ENCODE measurements at regions not wholly inside any gene's neighbourhood (a gene's known extent, or its start where the extent isn't known, plus 50 kb on each side); places are given as distances from the start of the nearest gene placed in this dataset.

- no peak for DNase-seq (ENCODE audit: low read depth)
Measured at GRCh38 chr1:163744301-163744887, 422.6 kb downstream of the NUF2 start.

DNA sequence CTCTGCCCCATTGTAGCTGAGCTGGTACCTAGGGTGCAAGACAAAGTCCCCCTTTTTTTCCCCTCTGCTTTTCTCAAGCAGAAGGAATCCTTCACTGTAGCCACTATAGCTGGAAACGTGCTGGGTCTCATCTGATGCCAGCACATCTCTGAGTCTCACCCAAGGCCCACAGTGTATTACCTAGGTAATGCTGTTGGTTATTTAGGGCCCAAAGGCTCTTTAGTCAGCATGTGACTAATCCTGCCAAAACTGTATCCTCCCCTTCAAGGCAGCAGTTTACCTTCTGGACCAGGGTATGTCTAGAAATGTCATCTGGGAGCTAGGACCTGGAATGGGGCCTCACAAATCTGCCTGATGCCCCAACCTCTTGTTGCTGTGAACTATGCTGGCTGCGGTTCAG lies 423.4 kb downstream of the NUF2 start:
- DNase-seq (ENCODE audit: low read depth), result no peak

- DNase-seq (ENCODE audit: low read depth), result no peak
Measured at GRCh38 chr1:163747261-163747660, 425.5 kb downstream of the NUF2 start.

- no peak for DNase-seq (ENCODE audit: low read depth)
Measured at GRCh38 chr1:163747855-163748254, 426.1 kb downstream of the NUF2 start.

DNA sequence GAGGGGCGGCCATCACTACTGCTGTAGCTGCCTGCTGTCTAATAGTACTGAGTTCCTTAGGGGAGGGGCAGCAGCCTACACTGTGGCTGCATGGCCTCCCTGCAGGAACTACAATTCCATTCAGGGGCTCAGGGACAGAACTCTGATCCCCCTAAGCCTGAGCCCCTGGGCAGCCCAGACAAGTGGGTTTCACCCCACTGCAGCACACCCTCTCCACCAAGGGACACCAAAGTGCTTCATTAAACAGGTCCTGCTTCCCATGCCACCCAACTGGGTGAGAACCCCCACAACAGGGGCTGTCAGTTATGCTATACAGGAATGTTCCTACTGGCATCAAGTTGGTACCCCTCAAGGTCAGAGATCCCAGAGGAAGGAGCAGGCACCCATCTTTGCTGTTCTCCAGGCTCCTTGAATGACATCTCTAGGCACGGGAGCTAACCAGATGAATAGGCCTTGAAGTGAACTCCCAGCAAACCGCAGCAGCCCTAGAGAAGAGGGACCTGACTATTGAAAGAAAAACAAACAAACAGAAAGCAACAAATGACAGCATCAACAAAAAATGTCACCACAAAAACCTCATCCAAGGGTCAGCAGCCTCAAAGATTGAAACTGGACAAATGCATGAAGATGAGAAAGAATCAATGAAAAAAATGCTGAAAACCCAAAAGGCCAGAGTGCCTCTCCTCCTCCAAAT lies 437.4 kb downstream of the NUF2 start:
- no peak for DNase-seq (ENCODE audit: low read depth)

- no peak for DNase-seq (ENCODE audit: low read depth)
Measured at GRCh38 chr1:163761898-163762297, 440.1 kb downstream of the NUF2 start.

GRCh38 chr1:163766257-163766918 lies 444.6 kb downstream of the NUF2 start:
- DNase-seq (ENCODE audit: low read depth), result no peak

DNA sequence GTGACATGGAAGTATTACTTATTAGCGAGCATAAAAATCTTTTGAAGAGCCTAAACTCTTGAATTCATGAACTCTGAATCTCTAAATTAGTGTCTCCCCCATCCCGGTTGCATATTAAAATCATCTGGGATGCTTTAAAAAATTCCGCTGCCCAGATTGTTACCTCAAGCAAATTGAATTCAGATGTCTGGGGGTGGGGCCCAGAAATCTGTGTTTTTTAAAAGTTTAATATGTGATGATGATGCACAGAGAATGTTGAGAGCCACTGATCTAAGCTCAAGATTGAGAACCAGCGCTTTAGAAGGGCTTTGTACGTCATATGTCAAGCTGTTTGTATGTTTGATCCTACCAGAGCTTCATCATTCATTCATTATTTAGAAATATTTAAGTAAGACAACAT lies 446.8 kb downstream of the NUF2 start:
- no peak for DNase-seq (ENCODE audit: low read depth)

DNA sequence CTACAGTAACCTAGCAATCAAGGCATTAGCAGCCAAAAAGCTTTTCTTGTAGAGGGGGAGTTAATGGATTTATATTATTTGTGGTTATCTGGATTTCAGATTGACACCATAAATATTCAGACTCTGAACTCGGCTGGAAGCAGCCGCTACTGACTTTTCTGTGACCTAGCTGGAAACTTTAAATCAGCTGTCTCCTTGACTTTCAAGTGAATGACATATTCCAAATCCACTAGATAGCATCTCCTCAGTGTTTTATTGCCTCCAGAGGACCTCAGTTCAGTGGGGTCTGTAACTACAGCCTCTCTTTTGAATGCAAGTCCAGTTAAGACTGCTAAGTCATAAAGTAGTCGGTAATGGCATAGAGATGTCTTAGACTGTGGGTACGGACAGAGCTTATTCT lies 448.5 kb downstream of the NUF2 start:
- DNase-seq (ENCODE audit: low read depth), result no peak

DNA sequence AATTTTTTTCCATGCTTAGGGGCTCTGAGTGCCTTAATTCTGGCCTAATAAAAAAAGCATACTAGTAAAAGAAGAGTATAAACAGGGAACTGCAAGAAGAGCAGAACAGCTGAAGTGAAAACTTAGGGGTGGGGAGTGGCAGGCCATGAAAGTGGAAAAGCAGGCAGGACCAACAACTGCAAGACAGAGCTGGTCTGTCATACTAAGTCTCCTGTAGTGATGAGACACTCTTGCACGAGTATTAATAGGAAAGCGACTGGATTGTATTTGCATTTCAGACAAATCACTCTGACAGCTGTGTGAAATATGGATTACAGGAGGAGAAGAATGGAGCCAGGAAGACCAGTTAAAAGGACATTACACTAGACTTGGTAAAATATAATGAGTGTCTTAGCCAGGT lies 449.9 kb downstream of the NUF2 start:
- DNase-seq (ENCODE audit: low read depth), result no peak

DNA sequence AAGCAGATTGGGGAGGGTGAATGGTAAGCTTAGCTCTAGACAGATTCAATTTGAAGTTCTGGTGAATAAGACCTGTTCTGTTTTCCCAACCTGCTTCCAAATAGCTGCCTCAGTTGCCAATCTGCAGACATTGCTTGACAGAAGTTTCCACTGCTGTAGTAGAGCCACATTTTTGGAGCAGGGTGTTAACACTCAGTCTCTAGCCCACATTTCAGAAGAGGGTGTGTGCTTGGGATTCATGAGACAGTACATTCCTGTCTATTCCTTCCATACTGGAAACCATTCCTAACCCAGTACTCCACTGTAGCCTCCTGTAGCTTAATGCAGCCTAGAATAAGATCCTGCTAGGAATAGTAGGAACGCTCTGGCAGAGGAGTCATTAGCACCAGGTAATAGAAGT lies 450.5 kb downstream of the NUF2 start:
- DNase-seq (ENCODE audit: low read depth), result no peak

- no peak for DNase-seq (ENCODE audit: low read depth)
Measured at GRCh38 chr1:163773396-163773795, 451.6 kb downstream of the NUF2 start.

DNA sequence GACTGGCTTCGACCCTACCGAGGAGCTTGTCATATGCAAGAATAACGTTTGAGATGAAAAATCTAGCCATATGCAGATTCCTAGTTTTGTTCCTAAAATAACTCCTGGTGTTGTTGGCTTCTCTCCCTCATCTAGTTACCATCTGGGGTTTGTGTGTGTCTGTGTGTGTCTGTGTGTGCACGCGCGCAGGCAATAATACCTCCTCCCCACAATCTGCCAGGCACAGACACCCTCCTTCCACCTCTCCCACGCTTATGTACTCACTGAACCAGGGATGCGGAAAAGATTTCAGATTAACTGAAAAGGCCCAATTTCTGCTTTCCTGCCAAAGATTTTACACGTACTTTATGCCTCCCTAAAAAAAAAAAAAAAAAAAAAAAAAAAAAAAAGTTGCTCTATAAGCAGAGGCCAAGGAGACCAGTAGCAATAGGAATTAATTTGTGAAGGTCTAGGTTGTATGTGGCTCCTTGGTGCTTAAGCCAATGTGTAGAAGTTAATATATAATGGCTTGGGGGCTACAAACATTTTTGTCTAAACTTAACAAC lies 452.7 kb downstream of the NUF2 start:
- DNase-seq (ENCODE audit: low read depth), result no peak

DNA sequence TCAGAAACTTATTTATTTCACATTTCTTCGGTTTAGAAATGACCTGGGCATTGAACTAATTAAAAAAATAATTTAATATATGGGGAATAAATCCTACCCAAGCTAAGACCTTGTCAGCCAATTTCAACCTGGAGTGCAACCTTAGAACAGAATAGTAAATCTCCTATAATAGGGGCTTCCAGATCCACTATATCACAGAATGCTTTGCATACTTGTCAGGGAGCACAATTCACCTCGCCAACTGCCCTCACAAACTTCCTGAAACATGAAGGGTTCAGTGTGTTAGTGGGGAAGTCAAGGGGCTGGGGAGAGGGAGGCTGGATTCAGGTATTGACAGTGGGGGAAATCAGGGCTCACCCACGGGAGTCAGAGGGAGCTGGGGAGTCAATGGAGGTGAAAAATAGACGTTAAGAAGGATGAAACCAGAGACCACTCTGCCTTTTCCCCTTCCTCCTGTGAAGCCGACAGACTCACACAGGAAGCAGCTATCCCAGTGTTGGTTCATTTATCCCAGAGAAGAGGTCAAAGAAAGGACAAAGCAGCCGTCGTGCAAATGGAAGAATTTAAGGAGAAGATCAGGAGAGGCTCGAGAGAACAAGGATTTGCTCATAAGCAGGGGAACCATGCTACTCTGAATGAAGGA lies 453.3 kb downstream of the NUF2 start:
- no peak for DNase-seq (ENCODE audit: low read depth)

DNA sequence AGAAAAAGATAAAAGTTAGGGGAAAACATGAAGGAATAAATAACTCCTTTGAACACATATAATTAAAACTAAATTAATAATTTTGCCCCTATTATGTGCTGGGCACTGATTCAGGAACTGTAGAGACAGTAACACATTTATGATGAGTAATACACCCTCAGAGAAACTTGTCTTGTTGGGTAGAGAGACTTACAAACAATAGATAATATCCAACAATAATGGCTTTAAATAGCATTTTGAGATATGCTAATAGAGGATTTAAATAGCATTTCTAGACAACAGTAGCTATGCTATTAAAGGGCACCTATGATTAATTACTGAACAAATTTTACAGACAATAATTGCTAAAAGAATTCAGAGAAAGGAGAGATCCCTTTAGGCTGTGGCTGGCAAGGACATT lies 455.5 kb downstream of the NUF2 start:
- no peak for DNase-seq (ENCODE audit: low read depth)

- no peak for DNase-seq (ENCODE audit: low read depth)
Measured at GRCh38 chr1:163781146-163781545, 459.4 kb downstream of the NUF2 start.

GRCh38 chr1:163785868-163786405 lies 464.2 kb downstream of the NUF2 start:
- no peak for DNase-seq (ENCODE audit: low read depth)

- DNase-seq (ENCODE audit: low read depth), result no peak
Measured at GRCh38 chr1:163789911-163790310, 468.2 kb downstream of the NUF2 start.

DNA sequence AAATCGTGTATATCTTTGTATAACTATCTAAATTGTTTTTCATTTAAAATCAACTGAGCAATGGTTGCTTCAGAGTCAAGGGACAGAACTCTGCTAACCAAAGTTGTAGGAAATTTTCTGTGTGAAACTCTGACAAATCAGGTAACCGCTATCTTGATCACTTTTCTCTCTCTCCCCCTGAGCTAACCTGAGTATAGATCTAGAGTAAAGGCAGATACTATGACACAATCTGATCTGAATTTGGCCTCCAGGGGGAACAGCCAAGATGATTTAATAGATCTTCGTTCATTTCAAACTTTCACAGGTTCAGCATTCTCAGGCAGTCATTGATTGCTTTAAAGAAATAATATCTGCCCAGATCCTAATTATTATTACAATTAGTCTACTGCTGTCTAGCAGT lies 472.8 kb downstream of the NUF2 start:
- DNase-seq (ENCODE audit: low read depth), result no peak

- DNase-seq (ENCODE audit: low read depth), result no peak
Measured at GRCh38 chr1:163796394-163796821, 474.7 kb downstream of the NUF2 start.

- DNase-seq (ENCODE audit: low read depth), result no peak
Measured at GRCh38 chr1:163797816-163798215, 476.1 kb downstream of the NUF2 start.

All from HT1080 (cell line).